Gastroesophageal sphincter (tissue), 4 donors: ENCODE measurements at regions not wholly inside any gene's neighbourhood (a gene's known extent, or its start where the extent isn't known, plus 50 kb on each side); places are given as distances from the start of the nearest gene placed in this dataset.
A peak's percentile ranks its signal among the peaks of the same experiment; 100 is the strongest.

Source experiments
- ATAC-seq: fragments of 150-250 bp; one replicate; pipeline ENCODE4 v1.9.1; 2016; ENCODE audit warnings: mild to moderate bottlenecking, moderate library complexity
- H3K27ac ChIP-seq, 4 donors: fragments of 200-600 bp; sonication (generic) in 3 of 4; 1 replicate in 3 of 4; 2 replicates in 1 of 4; pipeline ENCODE4 v1.5.1; 2016 to 2019
- H3K27me3 ChIP-seq: fragments of 200-600 bp; sonication (generic); one replicate; pipeline ENCODE4 v1.5.1; 2019
- H3K36me3 ChIP-seq, 2 donors: fragments of 200-600 bp; sonication (generic); one replicate each; pipeline ENCODE4 v1.5.1; 2019; ENCODE audit warnings: control low read depth in 1 of 2
- H3K4me1 ChIP-seq, 3 donors: fragments of 200-600 bp; sonication (generic); 1 replicate in 2 of 3; 2 replicates in 1 of 3; pipeline ENCODE4 v1.5.1; 2016 to 2019; ENCODE audit warnings: control low read depth in 2 of 3
- H3K4me3 ChIP-seq, 2 donors: fragments of 200-600 bp; sonication (generic); one replicate each; pipeline ENCODE4 v1.5.1; 2019; ENCODE audit warnings: mild to moderate bottlenecking in 1 of 2, moderate library complexity in 1 of 2
- H3K9me3 ChIP-seq, 3 donors: fragments of 200-600 bp; sonication (generic); one replicate each; pipeline ENCODE4 v1.5.1; 2017 to 2019; ENCODE audit warnings: control low read depth in 2 of 3
- EP300 ChIP-seq: sonication (generic); formaldehyde crosslinking; IDR thresholded peaks from one replicate; pipeline ENCODE4 v1.6.1; 2017; ENCODE audit warnings: antibody characterized with exemption, mild to moderate bottlenecking
- POLR2A ChIP-seq, 2 donors: fragments of 450-650 bp; IDR thresholded peaks; one replicate each; pipeline ENCODE4 v1.6.1; 2017; ENCODE audit warnings: antibody characterized with exemption in 2 of 2, mild to moderate bottlenecking in 2 of 2, moderate library complexity in 1 of 2
- POLR2AphosphoS5 ChIP-seq: sonication (generic); formaldehyde crosslinking; IDR thresholded peaks from one replicate; pipeline ENCODE4 v1.6.1; 2017; ENCODE audit warnings: antibody characterized with exemption
- WGBS, 2 donors: methylation state at CpG; one replicate each; pipeline ENCODE4 v1.1.5; 2018; ENCODE audit warnings: low coverage in 1 of 2; 5-methylcytosine and 5-hydroxymethylcytosine counted together
- TF ChIP-seq, protein P1 (sequence below), 4 experiments: fragments of 200-600 bp in 2 of 4; fragments of 450-650 bp in 2 of 4; sonication (generic) in 1 of 4; IDR thresholded peaks; one replicate each; pipeline ENCODE4 v1.5.1; 2017 to 2019; ENCODE audit warnings: antibody characterized with exemption in 4 of 4, mild to moderate bottlenecking in 2 of 4, moderate library complexity in 2 of 4

DNA sequence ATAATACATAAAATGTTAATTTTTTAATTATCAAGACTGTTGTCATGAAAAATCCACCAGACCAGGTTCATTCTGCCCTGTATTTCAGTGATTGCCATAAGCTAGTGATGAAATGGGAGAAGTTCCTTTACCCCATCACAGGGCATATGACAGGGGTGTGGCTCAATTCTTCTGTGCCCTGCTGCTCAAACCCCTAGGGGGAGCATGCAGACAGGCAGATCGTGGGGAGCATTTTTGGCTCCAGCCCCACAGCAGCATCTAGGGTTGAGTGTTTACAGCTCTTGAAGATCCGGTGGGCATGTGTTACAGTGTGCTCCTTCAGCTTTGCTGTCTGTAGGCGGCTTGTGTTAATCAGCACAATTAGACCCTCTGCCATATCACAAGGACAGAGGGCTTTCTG, 700.7 kb downstream of the PCDH18 start:
- H3K36me3 ChIP-seq, result no peaks in the 10 kb centered on the region
- no peaks in the 10 kb centered on the region for H3K4me1 ChIP-seq
- WGBS, 2 donors, result 88% methylated on average over 1 of the region's 3 CpGs; no CpG with 5 or more reads in 1 of the 2 donors
- TF ChIP-seq POLR2A (IDR thresholded peaks at IDR 0.05) (no peak), EP300 (no peak), POLR2AphosphoS5 (no peak)
- TF ChIP-seq, protein P1, sequence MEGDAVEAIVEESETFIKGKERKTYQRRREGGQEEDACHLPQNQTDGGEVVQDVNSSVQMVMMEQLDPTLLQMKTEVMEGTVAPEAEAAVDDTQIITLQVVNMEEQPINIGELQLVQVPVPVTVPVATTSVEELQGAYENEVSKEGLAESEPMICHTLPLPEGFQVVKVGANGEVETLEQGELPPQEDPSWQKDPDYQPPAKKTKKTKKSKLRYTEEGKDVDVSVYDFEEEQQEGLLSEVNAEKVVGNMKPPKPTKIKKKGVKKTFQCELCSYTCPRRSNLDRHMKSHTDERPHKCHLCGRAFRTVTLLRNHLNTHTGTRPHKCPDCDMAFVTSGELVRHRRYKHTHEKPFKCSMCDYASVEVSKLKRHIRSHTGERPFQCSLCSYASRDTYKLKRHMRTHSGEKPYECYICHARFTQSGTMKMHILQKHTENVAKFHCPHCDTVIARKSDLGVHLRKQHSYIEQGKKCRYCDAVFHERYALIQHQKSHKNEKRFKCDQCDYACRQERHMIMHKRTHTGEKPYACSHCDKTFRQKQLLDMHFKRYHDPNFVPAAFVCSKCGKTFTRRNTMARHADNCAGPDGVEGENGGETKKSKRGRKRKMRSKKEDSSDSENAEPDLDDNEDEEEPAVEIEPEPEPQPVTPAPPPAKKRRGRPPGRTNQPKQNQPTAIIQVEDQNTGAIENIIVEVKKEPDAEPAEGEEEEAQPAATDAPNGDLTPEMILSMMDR (IDR thresholded peaks at IDR 0.05), result no peak
- no peaks in the 10 kb centered on the region for H3K9me3 ChIP-seq
- H3K27ac ChIP-seq, result no peak overlapping the region
- no peak overlapping the region for H3K4me3 ChIP-seq
- ATAC-seq, result no peak
- no peaks in the 10 kb centered on the region for H3K27me3 ChIP-seq

DNA sequence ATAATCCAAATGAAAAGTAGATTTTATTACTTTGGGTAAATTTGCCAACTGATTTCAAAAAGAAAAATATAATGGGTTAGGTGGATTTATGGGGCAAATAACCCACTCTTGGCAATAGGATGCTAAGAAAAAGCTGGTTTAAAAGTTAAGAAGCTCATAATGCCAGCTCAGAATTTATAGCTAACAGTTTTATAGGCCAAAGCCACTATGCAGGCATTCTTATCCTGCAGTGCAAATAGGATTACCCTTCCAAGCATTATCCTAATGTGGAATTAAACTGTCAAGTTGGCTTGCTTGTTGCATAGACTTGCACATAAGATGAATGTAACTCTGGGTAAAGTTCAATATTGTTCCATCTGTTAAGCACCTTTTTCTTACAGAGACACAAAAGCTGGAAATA, 703.0 kb downstream of the PCDH18 start:
- Histone ChIP-seq H3K27me3 (no peaks in the 10 kb centered on the region), H3K4me3 (no peak overlapping the region), H3K27ac (no peak overlapping the region), H3K4me1 (no peaks in the 10 kb centered on the region), H3K36me3 (no peaks in the 10 kb centered on the region), H3K9me3 (no peaks in the 10 kb centered on the region)
- no peak for ATAC-seq
- TF ChIP-seq EP300, result no peak
- no peak for TF ChIP-seq POLR2A (IDR thresholded peaks at IDR 0.05)
- TF ChIP-seq, protein P1 (IDR thresholded peaks at IDR 0.05), result no peak
- TF ChIP-seq POLR2AphosphoS5, result no peak

DNA sequence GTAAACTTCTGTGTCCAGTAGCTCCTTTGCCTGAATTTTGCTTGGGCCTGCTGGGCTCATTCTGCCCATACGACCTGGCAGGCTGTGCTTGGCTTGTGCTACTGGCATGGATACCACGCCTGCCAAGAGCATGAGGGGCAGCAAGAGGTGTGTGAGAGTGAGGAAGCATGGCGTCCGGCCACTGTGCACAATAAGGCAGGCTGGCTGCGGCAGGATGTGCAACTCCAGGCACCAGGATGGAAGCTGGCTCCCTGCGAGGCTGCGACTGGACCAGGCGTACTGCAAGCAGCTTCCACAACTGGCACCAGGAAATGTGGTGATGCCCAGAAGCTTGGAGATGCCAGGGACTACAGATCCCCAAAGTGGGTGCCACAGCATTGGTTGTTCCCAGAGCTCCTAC, 709.3 kb downstream of the PCDH18 start:
- no peaks in the 10 kb centered on the region for H3K27me3 ChIP-seq
- no peak overlapping the region for H3K4me3 ChIP-seq
- 71% methylated on average over 2 of the region's 8 CpGs; no CpG with 5 or more reads in 1 of the 2 donors for WGBS, 2 donors
- H3K9me3 ChIP-seq, result no peaks in the 10 kb centered on the region
- no peak for TF ChIP-seq POLR2A (IDR thresholded peaks at IDR 0.05)
- TF ChIP-seq, protein P1 (IDR thresholded peaks at IDR 0.05), result no peak
- TF ChIP-seq EP300, result no peak
- no peak for TF ChIP-seq POLR2AphosphoS5
- H3K4me1 ChIP-seq, result no peaks in the 10 kb centered on the region
- no peaks in the 10 kb centered on the region for H3K36me3 ChIP-seq
- no peak for ATAC-seq
- H3K27ac ChIP-seq, result no peak overlapping the region

DNA sequence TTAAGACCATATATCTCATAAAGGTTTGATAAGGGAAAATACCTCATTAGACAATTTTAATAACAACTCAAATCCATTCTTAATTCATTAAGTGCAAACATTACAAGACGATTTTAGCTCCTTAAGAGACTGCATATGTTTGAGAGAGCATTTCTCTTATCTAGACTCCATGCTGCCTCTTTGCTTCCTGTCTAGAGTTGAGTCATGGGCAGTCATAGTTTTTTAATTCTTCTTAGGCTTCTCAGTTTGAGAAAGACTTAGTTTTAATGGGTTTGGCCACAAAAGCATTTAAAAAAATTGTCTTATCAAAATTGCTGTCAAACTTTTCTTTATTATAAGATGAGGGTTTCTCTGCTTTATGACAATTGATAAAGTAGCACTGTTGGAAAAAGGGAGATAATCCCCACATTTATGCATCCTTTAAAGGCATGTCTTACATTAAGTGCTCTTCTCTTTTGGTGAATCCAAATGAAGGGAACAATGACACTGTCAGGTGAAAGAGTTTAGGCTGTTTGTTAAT, 713.4 kb downstream of the PCDH18 start:
- Histone ChIP-seq H3K36me3 (no peaks in the 10 kb centered on the region), H3K27ac (no peak overlapping the region), H3K27me3 (no peaks in the 10 kb centered on the region), H3K9me3 (no peaks in the 10 kb centered on the region), H3K4me3 (no peak overlapping the region), H3K4me1 (no peaks in the 10 kb centered on the region)
- TF ChIP-seq, protein P1 (IDR thresholded peaks at IDR 0.05), result no peak
- TF ChIP-seq POLR2AphosphoS5, result no peak
- TF ChIP-seq POLR2A (IDR thresholded peaks at IDR 0.05), result no peak
- no peak for TF ChIP-seq EP300
- 25 to 47% methylated on average over 1 of the region's 1 CpG for WGBS, 2 donors
- ATAC-seq, result no peak

DNA sequence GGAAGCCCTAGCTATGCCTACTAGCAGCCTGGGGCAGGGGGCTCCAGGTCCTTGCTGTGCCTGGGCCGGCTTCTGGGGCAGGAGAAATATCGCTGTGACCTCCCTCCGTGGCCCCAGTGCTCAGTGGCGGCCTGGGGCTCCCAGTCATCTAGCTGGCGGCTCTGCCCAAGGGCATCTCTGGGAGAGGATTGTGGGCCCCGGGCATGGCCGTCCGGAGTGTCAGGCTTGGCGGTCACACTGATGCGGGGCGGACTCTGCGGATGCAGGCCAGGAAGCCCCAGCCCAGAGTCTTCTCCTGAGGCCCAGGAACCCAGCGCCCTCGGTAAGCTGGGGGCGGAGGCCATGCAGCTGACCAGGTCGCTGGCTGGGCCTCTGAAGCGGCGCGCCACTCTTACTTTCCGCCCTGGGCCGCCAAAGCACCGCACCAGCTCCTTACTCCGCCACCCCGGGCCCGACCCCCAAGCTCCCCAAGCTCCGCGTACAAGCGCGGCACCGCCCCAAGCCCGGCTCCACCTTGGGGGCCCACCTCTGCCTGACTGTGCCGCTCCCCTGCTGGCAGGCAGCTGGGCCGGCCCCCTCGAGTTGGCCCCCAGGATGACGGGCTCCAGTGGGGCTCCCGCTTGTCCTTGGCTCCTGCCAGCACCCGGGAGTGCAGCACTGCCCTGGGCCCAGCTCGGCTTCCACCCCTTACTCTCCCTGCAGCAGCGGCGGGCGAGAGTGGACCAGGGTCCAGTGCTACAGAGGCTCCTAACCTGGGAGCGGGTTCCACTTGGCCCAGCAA, 720.0 kb downstream of the PCDH18 start:
- Histone ChIP-seq H3K4me1 (no peaks in the 10 kb centered on the region), H3K4me3 (no peak overlapping the region), H3K27me3 (no peaks in the 10 kb centered on the region), H3K9me3 (peaks cover 0 to 4% (median 0%) of the 10 kb centered on the region in 3 donors), H3K36me3 (no peaks in the 10 kb centered on the region), H3K27ac (no peak overlapping the region)
- TF ChIP-seq, protein P1 (IDR thresholded peaks at IDR 0.05), result no peak
- TF ChIP-seq POLR2AphosphoS5, result no peak
- no peak for TF ChIP-seq EP300
- no peak for TF ChIP-seq POLR2A (IDR thresholded peaks at IDR 0.05)
- ATAC-seq, result peak; percentile 13
- WGBS, 2 donors, result 100% methylated on average over 1 of the region's 42 CpGs; no CpG with 5 or more reads in 1 of the 2 donors
